Uterus (tissue), 3 donors: ENCODE measurements at regions not wholly inside any gene's neighbourhood (a gene's known extent, or its start where the extent isn't known, plus 50 kb on each side); places are given as distances from the start of the nearest gene placed in this dataset.

Source experiments
- DNase-seq, 2 donors: peaks; one replicate each; pipeline ENCODE4 v3.0.0-alpha.2; 2019 to 2020
- H3K27ac ChIP-seq, 2 donors: fragments of 200-600 bp; sonication (generic); 1 replicate in 1 of 2; 2 replicates in 1 of 2; pipeline ENCODE4 v1.5.1; 2016 to 2018
- H3K27me3 ChIP-seq, 2 donors: fragments of 200-600 bp; sonication (generic); one replicate each; pipeline ENCODE4 v1.5.1; 2018 to 2019; ENCODE audit warnings: control low read depth in 1 of 2
- H3K36me3 ChIP-seq, 2 donors: fragments of 200-600 bp; sonication (generic); one replicate each; pipeline ENCODE4 v1.5.1; 2019; ENCODE audit warnings: control low read depth in 1 of 2
- H3K4me1 ChIP-seq, 2 donors: fragments of 200-600 bp; sonication (generic); one replicate each; pipeline ENCODE4 v1.5.1; 2018 to 2019; ENCODE audit warnings: control low read depth in 1 of 2
- H3K4me3 ChIP-seq, 2 donors: fragments of 200-600 bp; sonication (generic); 1 replicate in 1 of 2; 2 replicates in 1 of 2; pipeline ENCODE4 v1.5.1; 2018 to 2019; ENCODE audit warnings: mild to moderate bottlenecking in 1 of 2
- H3K9me3 ChIP-seq, 2 donors: fragments of 200-600 bp; sonication (generic); one replicate each; pipeline ENCODE4 v1.5.1; 2019; ENCODE audit warnings: control low read depth in 1 of 2
- POLR2A ChIP-seq, 2 donors: fragments of 450-650 bp; IDR thresholded peaks; one replicate each; pipeline ENCODE4 v1.6.1; 2016; ENCODE audit warnings: antibody characterized with exemption in 2 of 2, mild to moderate bottlenecking in 1 of 2, moderate library complexity in 1 of 2
- intact Hi-C: fragments of 100-400 bp; cut with DNase I; formaldehyde crosslinking; loops from one replicate; pipeline ENCODE4 v1.15.1; 2023; ENCODE audit warnings: low total_unique reads
- TF ChIP-seq, protein P1 (sequence below), 4 experiments: fragments of 200-600 bp in 2 of 4; fragments of 450-650 bp in 2 of 4; sonication (generic) in 2 of 4; IDR thresholded peaks; one replicate each; pipeline ENCODE4 v1.5.1; 2016 to 2019; ENCODE audit warnings: antibody characterized with exemption in 4 of 4, mild to moderate bottlenecking in 2 of 4, moderate library complexity in 1 of 4
- donor health status: DM: yes; HTN: yes; CAD: no.

DNA sequence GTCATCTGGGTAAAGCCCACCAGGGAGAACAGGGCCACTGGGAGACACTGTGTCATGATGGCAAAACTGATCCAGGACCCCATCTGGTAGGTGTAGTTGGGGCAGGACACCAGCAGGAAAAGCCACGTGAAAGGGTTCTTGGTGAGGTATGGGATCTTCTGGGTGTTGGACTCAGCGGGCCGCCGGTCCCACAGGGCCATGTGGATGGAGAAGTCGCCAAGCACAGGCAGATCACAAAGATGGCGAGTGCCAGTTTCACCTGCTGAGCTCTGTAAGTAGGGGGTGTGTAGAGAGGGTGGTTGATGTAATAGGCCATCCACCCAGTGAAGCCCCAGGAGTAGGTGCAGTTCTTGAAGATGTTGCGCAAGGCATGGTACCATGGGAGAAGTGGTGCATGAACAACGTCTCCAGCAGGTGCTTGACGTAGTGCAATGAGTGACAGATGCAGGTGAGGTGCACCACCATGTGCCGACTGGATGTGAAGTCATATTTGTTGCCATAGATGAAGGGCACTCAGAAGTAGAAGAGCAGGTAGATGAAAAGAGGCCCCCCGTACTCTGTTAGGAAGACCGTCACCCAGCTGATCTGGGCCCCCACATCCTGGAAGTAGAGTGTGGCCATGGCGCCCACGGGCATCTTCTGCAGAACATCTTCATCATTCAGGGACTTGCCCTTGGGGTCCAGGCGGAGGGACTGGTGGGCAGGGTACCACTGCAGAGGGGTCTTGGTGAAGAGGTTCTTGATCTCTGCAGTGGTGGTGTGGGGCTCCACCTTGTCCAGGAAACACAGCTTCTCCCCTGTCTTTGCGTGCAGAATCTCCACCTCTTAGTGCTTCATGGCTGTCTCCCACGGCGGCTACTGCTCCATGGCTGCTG lies 249.3 kb downstream of the ANKRD50 start:
- no peak overlapping the region for H3K4me3 ChIP-seq
- no peaks in the 10 kb centered on the region for H3K27me3 ChIP-seq
- DNase-seq: no peak
- no peaks in the 10 kb centered on the region for H3K9me3 ChIP-seq
- no peak overlapping the region for H3K27ac ChIP-seq
- intact Hi-C loops: no loop called here
- TF ChIP-seq, protein P1, sequence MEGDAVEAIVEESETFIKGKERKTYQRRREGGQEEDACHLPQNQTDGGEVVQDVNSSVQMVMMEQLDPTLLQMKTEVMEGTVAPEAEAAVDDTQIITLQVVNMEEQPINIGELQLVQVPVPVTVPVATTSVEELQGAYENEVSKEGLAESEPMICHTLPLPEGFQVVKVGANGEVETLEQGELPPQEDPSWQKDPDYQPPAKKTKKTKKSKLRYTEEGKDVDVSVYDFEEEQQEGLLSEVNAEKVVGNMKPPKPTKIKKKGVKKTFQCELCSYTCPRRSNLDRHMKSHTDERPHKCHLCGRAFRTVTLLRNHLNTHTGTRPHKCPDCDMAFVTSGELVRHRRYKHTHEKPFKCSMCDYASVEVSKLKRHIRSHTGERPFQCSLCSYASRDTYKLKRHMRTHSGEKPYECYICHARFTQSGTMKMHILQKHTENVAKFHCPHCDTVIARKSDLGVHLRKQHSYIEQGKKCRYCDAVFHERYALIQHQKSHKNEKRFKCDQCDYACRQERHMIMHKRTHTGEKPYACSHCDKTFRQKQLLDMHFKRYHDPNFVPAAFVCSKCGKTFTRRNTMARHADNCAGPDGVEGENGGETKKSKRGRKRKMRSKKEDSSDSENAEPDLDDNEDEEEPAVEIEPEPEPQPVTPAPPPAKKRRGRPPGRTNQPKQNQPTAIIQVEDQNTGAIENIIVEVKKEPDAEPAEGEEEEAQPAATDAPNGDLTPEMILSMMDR (IDR thresholded peaks at IDR 0.05): no peak
- TF ChIP-seq POLR2A (IDR thresholded peaks at IDR 0.05): no peak
- H3K4me1 ChIP-seq: no peaks in the 10 kb centered on the region
- H3K36me3 ChIP-seq: no peaks in the 10 kb centered on the region

DNA sequence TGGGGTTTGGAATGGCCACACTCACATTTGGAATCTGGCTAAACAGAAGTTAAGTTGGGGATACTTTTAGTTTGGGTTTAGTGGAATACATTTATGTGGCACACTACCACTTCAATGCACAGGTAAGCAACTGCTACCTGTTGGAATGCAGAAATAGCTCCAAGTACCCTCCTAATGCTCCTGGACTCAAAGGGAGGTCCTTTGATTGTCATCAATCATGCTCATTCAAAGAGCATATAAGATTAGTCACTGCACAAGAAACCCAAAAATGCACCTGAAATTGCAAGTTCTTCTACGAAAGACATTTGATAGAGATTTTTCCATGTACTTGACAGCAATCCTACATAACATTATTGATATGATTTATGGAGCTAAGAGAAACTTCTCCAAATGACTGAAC lies 247.7 kb downstream of the ANKRD50 start:
- no peak for DNase-seq
- no peak for TF ChIP-seq POLR2A (IDR thresholded peaks at IDR 0.05)
- no peaks in the 10 kb centered on the region for H3K4me1 ChIP-seq
- no peaks in the 10 kb centered on the region for H3K9me3 ChIP-seq
- no peaks in the 10 kb centered on the region for H3K36me3 ChIP-seq
- intact Hi-C loops: no loop called here
- no peaks in the 10 kb centered on the region for H3K27me3 ChIP-seq
- H3K27ac ChIP-seq: no peak overlapping the region
- H3K4me3 ChIP-seq: no peak overlapping the region

DNA sequence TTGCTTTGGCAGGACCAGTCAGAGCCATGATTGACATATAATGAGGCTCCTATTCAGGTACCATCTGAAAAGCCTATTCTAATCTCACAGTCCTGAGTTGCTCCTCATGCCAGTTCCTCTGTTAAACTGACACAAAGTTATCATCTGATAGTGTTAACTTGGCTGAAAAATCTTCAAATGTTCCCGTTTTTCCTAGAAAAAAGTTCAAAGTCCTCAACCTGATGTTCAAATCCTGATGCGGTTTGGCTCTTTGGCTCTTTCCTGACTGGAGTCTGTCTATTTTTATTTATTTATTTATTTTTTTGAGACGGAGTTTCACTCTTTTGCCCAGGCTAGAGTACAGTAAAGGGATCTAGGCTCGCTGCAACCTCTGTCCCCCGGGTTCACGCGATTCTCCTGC lies 244.2 kb downstream of the ANKRD50 start:
- no peak for DNase-seq
- H3K27me3 ChIP-seq: no peaks in the 10 kb centered on the region
- intact Hi-C loops: no loop called here
- no peaks in the 10 kb centered on the region for H3K9me3 ChIP-seq
- no peaks in the 10 kb centered on the region for H3K4me1 ChIP-seq
- no peaks in the 10 kb centered on the region for H3K36me3 ChIP-seq
- H3K4me3 ChIP-seq: no peak overlapping the region
- TF ChIP-seq, protein P1 (IDR thresholded peaks at IDR 0.05): no peak
- TF ChIP-seq POLR2A (IDR thresholded peaks at IDR 0.05): no peak
- no peak overlapping the region for H3K27ac ChIP-seq

DNA sequence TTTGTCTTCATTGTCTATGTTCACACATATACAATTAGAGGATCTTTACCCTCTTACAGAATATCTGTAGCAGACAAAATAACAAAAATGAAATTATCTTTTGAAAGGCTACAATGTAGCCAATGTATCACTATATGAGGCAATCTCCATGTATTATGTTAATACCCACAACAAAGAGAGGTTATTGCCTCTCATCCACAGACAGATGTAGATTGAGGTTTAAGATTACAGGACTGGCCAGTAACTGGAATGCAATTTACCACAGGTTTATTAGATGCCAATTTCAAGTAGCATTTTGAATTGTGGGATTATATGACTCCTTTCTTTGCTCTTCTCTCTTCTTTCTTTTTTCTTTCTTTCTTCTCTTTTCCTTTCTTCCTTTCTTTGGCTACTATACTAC lies 242.6 kb downstream of the ANKRD50 start:
- intact Hi-C loops: no loop called here
- H3K36me3 ChIP-seq: no peaks in the 10 kb centered on the region
- DNase-seq: no peak
- no peaks in the 10 kb centered on the region for H3K27me3 ChIP-seq
- H3K4me1 ChIP-seq: no peaks in the 10 kb centered on the region
- no peak for TF ChIP-seq POLR2A (IDR thresholded peaks at IDR 0.05)
- TF ChIP-seq, protein P1 (IDR thresholded peaks at IDR 0.05): no peak
- H3K4me3 ChIP-seq: no peak overlapping the region
- no peak overlapping the region for H3K27ac ChIP-seq
- no peaks in the 10 kb centered on the region for H3K9me3 ChIP-seq

DNA sequence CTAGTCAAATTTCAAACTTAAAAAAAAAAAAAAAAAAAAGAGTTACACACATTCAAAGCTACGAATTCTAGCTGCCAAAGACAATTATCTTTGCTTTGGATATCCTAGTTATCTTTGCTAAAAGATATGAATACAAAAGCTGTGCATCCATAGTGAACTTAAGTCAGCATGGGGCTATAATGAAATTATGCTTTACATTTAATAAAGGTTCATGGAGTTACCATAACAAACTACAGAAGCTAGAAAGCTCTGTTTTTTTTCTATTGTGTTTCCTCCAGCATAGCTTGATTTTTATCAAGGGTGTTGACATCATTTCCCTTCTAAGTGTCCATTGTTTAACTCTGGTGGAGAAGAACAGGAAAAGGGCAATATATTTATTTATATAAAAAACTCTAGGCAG lies 234.1 kb downstream of the ANKRD50 start:
- Histone ChIP-seq H3K4me3 (no peak overlapping the region), H3K4me1 (no peaks in the 10 kb centered on the region), H3K36me3 (no peaks in the 10 kb centered on the region), H3K27me3 (no peaks in the 10 kb centered on the region), H3K27ac (no peak overlapping the region), H3K9me3 (no peaks in the 10 kb centered on the region)
- intact Hi-C loops: no loop called here
- no peak for DNase-seq
- TF ChIP-seq, protein P1 (IDR thresholded peaks at IDR 0.05): no peak
- TF ChIP-seq POLR2A (IDR thresholded peaks at IDR 0.05): no peak
